Caco-2 (cell line): ENCODE measurements at regions not wholly inside any gene's neighbourhood (a gene's known extent, or its start where the extent isn't known, plus 50 kb on each side); places are given as distances from the start of the nearest gene placed in this dataset.

Source experiments
- BruUV-seq: library from RNA; stranded (reverse); fragments of 400-500 nt; replicated peaks from 2 replicates; lab custom pipeline; 2021; lab: Mats Ljungman, UMichigan
- CTCF ChIA-PET: fragments of 300-600 bp; sonication (Branson Sonifier 250); formaldehyde crosslinking; loops from one replicate; lab custom pipeline; 2022; ENCODE audit warnings: antibody characterized with exemption; lab: Charles Lee
- POLR2A ChIA-PET: fragments of 300-600 bp; sonication (Branson Sonifier 250); formaldehyde crosslinking; loops from one replicate; lab custom pipeline; 2022; ENCODE audit warnings: antibody characterized with exemption; lab: Charles Lee
- DNase-seq, 2 experiments: peaks; one replicate each; pipeline versions ENCODE4 v3.0.0 to v3.0.0-alpha.2; 2020 to 2022
- H3K27me3 ChIP-seq: replicated peaks from 2 replicates; pipeline ENCODE4 v1.6.0; 2011; ENCODE audit warnings: low read length; ENCODE audit not compliant: control insufficient read depth, insufficient read depth
- H3K36me3 ChIP-seq: 2 replicates; pipeline ENCODE4 v1.5.1; 2011; ENCODE audit warnings: low read length; ENCODE audit not compliant: control insufficient read depth, insufficient read depth
- H3K4me1 ChIP-seq: fragments of 250-450 bp; sonication (Bioruptor Pico); 2 replicates; pipeline ENCODE4 v1.5.1; 2020; ENCODE audit warnings: mild to moderate bottlenecking
- H3K4me3 ChIP-seq: 2 replicates; pipeline ENCODE4 v1.5.1; 2011; ENCODE audit warnings: low read depth, mild to moderate bottlenecking, control low read depth, low read length
- H3K9me3 ChIP-seq: fragments of 250-450 bp; sonication (Bioruptor Pico); 2 replicates; pipeline ENCODE4 v1.5.1; 2020; ENCODE audit warnings: mild to moderate bottlenecking, moderate library complexity
- H3K27ac Mint-ChIP-seq: one replicate; pipeline ENCODE4 v1.8.0; 2022; ENCODE audit warnings: mixed read lengths; ENCODE audit not compliant: unreplicated experiment
- H3K27me3 Mint-ChIP-seq: one replicate; pipeline ENCODE4 v1.8.0; 2022; ENCODE audit warnings: mixed read lengths; ENCODE audit not compliant: insufficient read depth, unreplicated experiment
- H3K36me3 Mint-ChIP-seq: one replicate; pipeline ENCODE4 v1.8.0; 2022; ENCODE audit warnings: mild to moderate bottlenecking, mixed read lengths; ENCODE audit not compliant: insufficient read depth, unreplicated experiment
- H3K4me1 Mint-ChIP-seq: one replicate; pipeline ENCODE4 v1.8.0; 2022; ENCODE audit warnings: low read depth, mixed read lengths; ENCODE audit not compliant: unreplicated experiment
- H3K4me3 Mint-ChIP-seq: one replicate; pipeline ENCODE4 v1.8.0; 2022; ENCODE audit warnings: mild to moderate bottlenecking, moderate library complexity, mixed read lengths; ENCODE audit not compliant: unreplicated experiment
- H3K9me3 Mint-ChIP-seq: one replicate; pipeline ENCODE4 v1.8.0; 2022; ENCODE audit warnings: mixed read lengths; ENCODE audit not compliant: unreplicated experiment
- intact Hi-C: fragments of 100-400 bp; cut with micrococcal nuclease; formaldehyde crosslinking; loops from one replicate; pipeline ENCODE4 v1.10.0; 2022; ENCODE audit not compliant: unreplicated experiment
- TF ChIP-seq, protein P1 (sequence below), 2 experiments: fragments of 200-600 bp in 1 of 2; IDR thresholded peaks; 1 replicate in 1 of 2; 2 replicates in 1 of 2; pipeline versions ENCODE4 v1.5.1 to v1.8.0; 2011 to 2022; ENCODE audit warnings: antibody characterized with exemption in 1 of 2, control low read depth in 1 of 2, inconsistent platforms in 1 of 2, low read depth in 1 of 2, low read length in 1 of 2, mild to moderate bottlenecking in 1 of 2, moderate library complexity in 1 of 2; ENCODE audit not compliant: insufficient read depth in 1 of 2, severe bottlenecking in 1 of 2, unreplicated experiment in 1 of 2

DNA sequence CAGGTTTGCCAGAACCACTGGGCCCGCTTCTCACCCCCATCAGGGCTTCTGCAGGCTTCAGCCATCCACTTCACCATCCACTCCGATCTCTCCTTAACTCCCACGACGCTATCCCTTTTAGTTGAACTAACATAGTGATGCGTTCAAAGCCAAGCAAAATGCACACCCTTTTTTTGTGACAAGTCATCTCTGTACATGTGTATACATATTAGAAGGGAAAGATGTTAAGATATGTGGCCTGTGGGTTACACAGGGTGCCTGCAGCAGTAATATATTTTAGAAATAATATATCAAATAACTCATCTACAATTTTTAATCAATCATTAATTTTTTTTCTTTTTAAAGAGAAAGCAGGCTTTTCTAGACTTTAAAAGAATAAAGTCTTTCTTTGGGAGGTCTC, 114.6 kb downstream of the NBPF12 start:
- no peak overlapping the region for H3K4me3 Mint-ChIP-seq
- TF ChIP-seq, protein P1, sequence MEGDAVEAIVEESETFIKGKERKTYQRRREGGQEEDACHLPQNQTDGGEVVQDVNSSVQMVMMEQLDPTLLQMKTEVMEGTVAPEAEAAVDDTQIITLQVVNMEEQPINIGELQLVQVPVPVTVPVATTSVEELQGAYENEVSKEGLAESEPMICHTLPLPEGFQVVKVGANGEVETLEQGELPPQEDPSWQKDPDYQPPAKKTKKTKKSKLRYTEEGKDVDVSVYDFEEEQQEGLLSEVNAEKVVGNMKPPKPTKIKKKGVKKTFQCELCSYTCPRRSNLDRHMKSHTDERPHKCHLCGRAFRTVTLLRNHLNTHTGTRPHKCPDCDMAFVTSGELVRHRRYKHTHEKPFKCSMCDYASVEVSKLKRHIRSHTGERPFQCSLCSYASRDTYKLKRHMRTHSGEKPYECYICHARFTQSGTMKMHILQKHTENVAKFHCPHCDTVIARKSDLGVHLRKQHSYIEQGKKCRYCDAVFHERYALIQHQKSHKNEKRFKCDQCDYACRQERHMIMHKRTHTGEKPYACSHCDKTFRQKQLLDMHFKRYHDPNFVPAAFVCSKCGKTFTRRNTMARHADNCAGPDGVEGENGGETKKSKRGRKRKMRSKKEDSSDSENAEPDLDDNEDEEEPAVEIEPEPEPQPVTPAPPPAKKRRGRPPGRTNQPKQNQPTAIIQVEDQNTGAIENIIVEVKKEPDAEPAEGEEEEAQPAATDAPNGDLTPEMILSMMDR (IDR thresholded peaks at IDR 0.05; ENCODE audit: insufficient read depth in 1 of 2, low read depth in 1 of 2, low read length in 1 of 2, severe bottlenecking in 1 of 2, unreplicated experiment in 1 of 2), result no peak
- Histone ChIP-seq H3K9me3 (no peaks in the 10 kb centered on the region), H3K27me3 (no peaks in the 10 kb centered on the region), H3K4me3 (no peak overlapping the region), H3K36me3 (no peaks in the 10 kb centered on the region), H3K4me1 (no peaks in the 10 kb centered on the region)
- no peaks in the 10 kb centered on the region for H3K4me1 Mint-ChIP-seq
- DNase-seq, result no peak
- peaks cover 14% of the 10 kb centered on the region for H3K27me3 Mint-ChIP-seq
- BruUV-seq, result no TSS peak
- CTCF ChIA-PET, result no interaction called here
- intact Hi-C loops, result no loop called here
- H3K27ac Mint-ChIP-seq, result no peak overlapping the region
- no peaks in the 10 kb centered on the region for H3K36me3 Mint-ChIP-seq
- POLR2A ChIA-PET, result no interaction called here
- H3K9me3 Mint-ChIP-seq, result peaks cover 11% of the 10 kb centered on the region

DNA sequence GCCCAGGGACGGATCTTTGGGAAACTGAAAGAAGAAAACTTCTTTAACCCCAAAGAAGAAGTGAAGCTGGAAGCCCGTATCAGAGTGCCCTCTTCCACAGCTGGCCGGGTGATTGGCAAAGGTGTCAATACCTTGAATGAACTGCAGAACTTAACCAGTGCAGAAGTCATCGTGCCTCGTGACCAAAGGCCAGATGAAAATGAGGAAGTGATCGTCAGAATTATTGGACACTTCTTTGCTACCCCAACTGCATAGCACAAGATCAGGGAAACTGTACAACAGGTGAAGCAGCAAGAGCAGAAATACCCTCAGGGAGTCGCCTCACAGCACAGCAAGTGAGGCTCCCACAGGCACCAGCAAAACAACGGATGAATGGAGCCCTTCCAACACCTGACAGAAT, 114.0 kb downstream of the NBPF12 start:
- BruUV-seq, result no TSS peak
- H3K27me3 Mint-ChIP-seq, result peaks cover 11% of the 10 kb centered on the region

DNA sequence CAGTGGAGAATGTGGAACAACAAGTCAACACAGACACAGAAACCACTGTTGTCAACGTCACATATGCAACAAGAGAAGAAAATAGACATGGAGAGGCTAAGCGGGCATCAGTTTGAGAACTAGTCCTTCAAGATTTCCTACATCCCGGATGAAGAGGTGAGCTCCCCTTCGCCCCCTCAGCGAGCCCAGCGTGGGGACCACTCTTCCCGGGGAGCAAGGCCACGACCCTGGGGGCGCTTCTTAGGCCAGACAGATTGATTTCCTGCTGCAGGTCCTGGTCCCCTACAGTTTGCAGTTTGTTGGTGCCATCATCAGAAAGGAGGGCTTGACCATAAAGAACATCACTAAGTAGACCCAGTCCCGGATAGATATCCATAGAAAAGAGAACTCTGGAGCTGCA, 113.0 kb downstream of the NBPF12 start:
- intact Hi-C loops, result loop anchor here (2.0 kb wide), 1 partner anchor 14 kb away; no protein-coding TSS in a partner anchor
- Mint-ChIP-seq H3K27ac (no peak overlapping the region), H3K9me3 (peaks cover 6% of the 10 kb centered on the region), H3K4me3 (no peak overlapping the region), H3K27me3 (peaks cover 5% of the 10 kb centered on the region), H3K36me3 (no peaks in the 10 kb centered on the region), H3K4me1 (no peaks in the 10 kb centered on the region)
- POLR2A ChIA-PET, result no interaction called here
- Histone ChIP-seq H3K4me1 (no peaks in the 10 kb centered on the region), H3K27me3 (no peaks in the 10 kb centered on the region), H3K36me3 (no peaks in the 10 kb centered on the region), H3K4me3 (no peak overlapping the region), H3K9me3 (no peaks in the 10 kb centered on the region)
- CTCF ChIA-PET, result no interaction called here
- TF ChIP-seq, protein P1 (IDR thresholded peaks at IDR 0.05; ENCODE audit: insufficient read depth in 1 of 2, low read depth in 1 of 2, low read length in 1 of 2, severe bottlenecking in 1 of 2, unreplicated experiment in 1 of 2), result no peak
- no peak for DNase-seq
- no TSS peak for BruUV-seq

More for the DNA sequence above, 114.0 kb downstream of the NBPF12 start:
- H3K4me3 ChIP-seq, result no peak overlapping the region
- ChIA-PET CTCF (no interaction called here), POLR2A (no interaction called here)
- H3K27ac Mint-ChIP-seq, result no peak overlapping the region
- no peak for DNase-seq
- no peak overlapping the region for H3K4me3 Mint-ChIP-seq
- no peaks in the 10 kb centered on the region for H3K4me1 Mint-ChIP-seq
- no peaks in the 10 kb centered on the region for H3K36me3 ChIP-seq
- TF ChIP-seq, protein P1 (IDR thresholded peaks at IDR 0.05; ENCODE audit: insufficient read depth in 1 of 2, low read depth in 1 of 2, low read length in 1 of 2, severe bottlenecking in 1 of 2, unreplicated experiment in 1 of 2), result no peak
- H3K27me3 ChIP-seq, result no peaks in the 10 kb centered on the region
- no peaks in the 10 kb centered on the region for H3K36me3 Mint-ChIP-seq
- intact Hi-C loops, result no loop called here
- no peaks in the 10 kb centered on the region for H3K4me1 ChIP-seq
- H3K9me3 Mint-ChIP-seq, result peaks cover 6% of the 10 kb centered on the region
- no peaks in the 10 kb centered on the region for H3K9me3 ChIP-seq
